Gastrocnemius medialis (tissue), 4 donors: ENCODE measurements at regions not wholly inside any gene's neighbourhood (a gene's known extent, or its start where the extent isn't known, plus 50 kb on each side); places are given as distances from the start of the nearest gene placed in this dataset.

Experiments
- POLR2A ChIP-seq, 2 donors: fragments of 450-650 bp; IDR thresholded peaks; one replicate each; pipeline ENCODE4 v1.6.1; 2017; ENCODE audit warnings: antibody characterized with exemption in 2 of 2, mild to moderate bottlenecking in 2 of 2, moderate library complexity in 2 of 2
- TF ChIP-seq, protein P1 (sequence below), 5 experiments: fragments of 450-650 bp in 3 of 5; fragments of 200-600 bp in 2 of 5; sonication (generic) in 2 of 5; IDR thresholded peaks in 4 of 5; conservative IDR thresholded peaks in 1 of 5; 1 replicate in 4 of 5; 2 replicates in 1 of 5; pipeline ENCODE4 v1.5.1; 2016 to 2019; ENCODE audit warnings: antibody characterized with exemption in 5 of 5, mild to moderate bottlenecking in 3 of 5, moderate library complexity in 3 of 5

DNA sequence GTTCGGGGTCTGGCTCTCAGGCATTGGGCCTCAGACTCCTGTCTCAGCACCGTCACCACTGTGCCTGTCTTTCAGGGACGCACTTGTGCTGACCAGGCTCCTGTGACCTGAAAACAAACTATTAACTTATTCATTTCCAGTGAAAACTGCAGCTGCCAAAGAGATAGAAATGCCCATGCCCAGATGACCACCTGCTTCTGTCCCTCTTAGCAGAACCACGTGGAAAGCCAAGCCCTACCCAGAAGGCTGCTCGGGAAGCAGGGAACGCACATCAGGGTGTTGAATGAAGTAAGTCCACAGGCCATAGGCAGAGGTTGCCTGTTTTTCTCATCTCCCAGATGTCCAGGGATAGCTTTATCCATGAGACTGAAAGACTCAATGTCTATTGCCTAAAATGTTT is 219.3 kb downstream of the EBLN2 start:
- TF ChIP-seq, protein P1, sequence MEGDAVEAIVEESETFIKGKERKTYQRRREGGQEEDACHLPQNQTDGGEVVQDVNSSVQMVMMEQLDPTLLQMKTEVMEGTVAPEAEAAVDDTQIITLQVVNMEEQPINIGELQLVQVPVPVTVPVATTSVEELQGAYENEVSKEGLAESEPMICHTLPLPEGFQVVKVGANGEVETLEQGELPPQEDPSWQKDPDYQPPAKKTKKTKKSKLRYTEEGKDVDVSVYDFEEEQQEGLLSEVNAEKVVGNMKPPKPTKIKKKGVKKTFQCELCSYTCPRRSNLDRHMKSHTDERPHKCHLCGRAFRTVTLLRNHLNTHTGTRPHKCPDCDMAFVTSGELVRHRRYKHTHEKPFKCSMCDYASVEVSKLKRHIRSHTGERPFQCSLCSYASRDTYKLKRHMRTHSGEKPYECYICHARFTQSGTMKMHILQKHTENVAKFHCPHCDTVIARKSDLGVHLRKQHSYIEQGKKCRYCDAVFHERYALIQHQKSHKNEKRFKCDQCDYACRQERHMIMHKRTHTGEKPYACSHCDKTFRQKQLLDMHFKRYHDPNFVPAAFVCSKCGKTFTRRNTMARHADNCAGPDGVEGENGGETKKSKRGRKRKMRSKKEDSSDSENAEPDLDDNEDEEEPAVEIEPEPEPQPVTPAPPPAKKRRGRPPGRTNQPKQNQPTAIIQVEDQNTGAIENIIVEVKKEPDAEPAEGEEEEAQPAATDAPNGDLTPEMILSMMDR (IDR thresholded peaks at IDR 0.05 in 4 of 5, conservative IDR thresholded peaks at IDR 0.05 in 1 of 5) = no peak
- no peak for TF ChIP-seq POLR2A (IDR thresholded peaks at IDR 0.05)
